GM18873 (cell line): ENCODE measurements at regions not wholly inside any gene's neighbourhood (a gene's known extent, or its start where the extent isn't known, plus 50 kb on each side); places are given as distances from the start of the nearest gene placed in this dataset.
"Not testable (repeated sequence)": the region's sequence is repeated elsewhere in the genome, so short reads cannot be mapped to it uniquely, and the experiment has no call there.

Experiments used
- ATAC-seq: cut with Tn5 transposase; IDR thresholded peaks from one replicate; pipeline ENCODE4 v1.9.1; 2021; ENCODE audit warnings: mild to moderate bottlenecking, moderate library complexity, moderate number of reproducible peaks; ENCODE audit not compliant: unreplicated experiment, low FRiP score

- ATAC-seq = no peak
Observed at GRCh38 chr15:95035106-95035505, 803.7 kb downstream of the MCTP2 start.

GRCh38 chr15:95041297-95041696 is 809.9 kb downstream of the MCTP2 start:
- no peak for ATAC-seq

GRCh38 chr15:95043236-95043932 is 812.0 kb downstream of the MCTP2 start:
- not testable (repeated sequence) for ATAC-seq

- no peak for ATAC-seq
Observed at GRCh38 chr15:95043933-95044313, 812.6 kb downstream of the MCTP2 start.

GRCh38 chr15:95044745-95045417 is 813.5 kb downstream of the MCTP2 start:
- ATAC-seq = no peak

GRCh38 chr15:95051861-95052260 is 820.5 kb downstream of the MCTP2 start:
- no peak for ATAC-seq

GRCh38 chr15:95059346-95059905 is 828.1 kb downstream of the MCTP2 start:
- ATAC-seq = no peak

GRCh38 chr15:95068701-95069521 is 837.5 kb downstream of the MCTP2 start:
- no peak for ATAC-seq

- ATAC-seq = no peak
Observed at GRCh38 chr15:95075792-95076677, 844.7 kb downstream of the MCTP2 start.

GRCh38 chr15:95076678-95076990 is 845.3 kb downstream of the MCTP2 start:
- no peak for ATAC-seq

GRCh38 chr15:95078003-95078402 is 846.6 kb downstream of the MCTP2 start:
- ATAC-seq = no peak

- ATAC-seq = not testable (repeated sequence)
Observed at GRCh38 chr15:95080228-95080627, 848.9 kb downstream of the MCTP2 start.

GRCh38 chr15:95085056-95085455 is 853.7 kb downstream of the MCTP2 start:
- ATAC-seq = no peak

- no peak for ATAC-seq
Observed at GRCh38 chr15:95086531-95087252, 855.3 kb downstream of the MCTP2 start.

- no peak for ATAC-seq
Observed at GRCh38 chr15:95087253-95087609, 855.9 kb downstream of the MCTP2 start.

- ATAC-seq = no peak
Observed at GRCh38 chr15:95091444-95091843, 860.1 kb downstream of the MCTP2 start.

GRCh38 chr15:95095250-95095649 is 863.9 kb downstream of the MCTP2 start:
- ATAC-seq = no peak

GRCh38 chr15:95096651-95097050 is 865.3 kb downstream of the MCTP2 start:
- ATAC-seq = no peak

GRCh38 chr15:95097361-95097760 is 866.0 kb downstream of the MCTP2 start:
- no peak for ATAC-seq

- ATAC-seq = no peak
Observed at GRCh38 chr15:95105229-95105628, 873.9 kb downstream of the MCTP2 start.
